IMR-90 (cell line): ENCODE measurements at regions not wholly inside any gene's neighbourhood (a gene's known extent, or its start where the extent isn't known, plus 50 kb on each side); places are given as distances from the start of the nearest gene placed in this dataset.

Experiments
- ATAC-seq: fragments of 200-7000 bp; cut with Tn5 transposase; 2 replicates; pipeline ENCODE4 v1.9.1; 2020; ENCODE audit warnings: low read depth, mild to moderate bottlenecking, moderate library complexity
- BruUV-seq: library from RNA; stranded (reverse); fragments of 400-500 nt; replicated peaks from 2 replicates; lab custom pipeline; 2021; lab: Mats Ljungman, UMichigan
- CTCF ChIA-PET: fragments of 300-600 bp; formaldehyde crosslinking; extraction: SDS; loops from one replicate; lab custom pipeline; 2021; ENCODE audit warnings: antibody characterized with exemption; lab: Yijun Ruan, JAX
- POLR2A ChIA-PET: fragments of 300-600 bp; sonication (Branson Sonifier 250); formaldehyde crosslinking; loops from one replicate; lab custom pipeline; 2022; ENCODE audit warnings: antibody characterized with exemption; ENCODE audit not compliant: unreplicated experiment; lab: Charles Lee
- DNase-seq: peaks from one replicate; pipeline ENCODE4 v3.0.0; 2013
- H2AFZ ChIP-seq: replicated peaks from 2 replicates; pipeline ENCODE3; 2013; ENCODE audit warnings: low read length, mild to moderate bottlenecking; ENCODE audit not compliant: poor library complexity
- H2AK5ac ChIP-seq: 2 replicates; pipeline ENCODE4 v1.6.1; 2013; ENCODE audit warnings: low read depth, low read length, inconsistent platforms
- H2AK9ac ChIP-seq: replicated peaks from 2 replicates; pipeline ENCODE3; 2013; ENCODE audit warnings: mild to moderate bottlenecking, low read depth, low read length, moderate library complexity; ENCODE audit not compliant: poor library complexity
- H2BK120ac ChIP-seq: 2 replicates; pipeline ENCODE4 v1.6.1; 2013; ENCODE audit warnings: low read depth, low read length, inconsistent platforms
- H2BK15ac ChIP-seq: 3 replicates; pipeline ENCODE4 v1.6.1; 2013; ENCODE audit warnings: low read depth, low read length, inconsistent platforms
- H2BK20ac ChIP-seq: 2 replicates; pipeline ENCODE4 v1.6.1; 2013; ENCODE audit warnings: low read depth, mild to moderate bottlenecking, inconsistent platforms, low read length, moderate library complexity
- H2BK5ac ChIP-seq: 2 replicates; pipeline ENCODE4 v1.6.1; 2013; ENCODE audit warnings: mild to moderate bottlenecking, low read depth, low read length, inconsistent platforms; ENCODE audit not compliant: poor library complexity, severe bottlenecking
- H3K14ac ChIP-seq: replicated peaks from 2 replicates; pipeline ENCODE4 v1.6.1; 2013; ENCODE audit warnings: low read depth, low read length, inconsistent platforms
- H3K18ac ChIP-seq: 2 replicates; pipeline ENCODE4 v1.6.1; 2013; ENCODE audit warnings: low read depth, low read length, control low read depth
- H3K23ac ChIP-seq: 2 replicates; pipeline ENCODE4 v1.6.1; 2013; ENCODE audit warnings: low read depth, low read length, inconsistent platforms
- H3K27ac ChIP-seq: 2 replicates; pipeline ENCODE4 v1.5.1; 2013; ENCODE audit warnings: mild to moderate bottlenecking, control low read depth, low read length; ENCODE audit not compliant: insufficient read depth
- H3K27me3 ChIP-seq: 2 replicates; pipeline ENCODE4 v1.6.1; 2013; ENCODE audit warnings: low read length; ENCODE audit not compliant: control insufficient read depth, insufficient read depth
- H3K36me3 ChIP-seq: 2 replicates; pipeline ENCODE4 v1.6.1; 2013; ENCODE audit warnings: low read length, mixed read lengths; ENCODE audit not compliant: control insufficient read depth, insufficient read depth
- H3K4ac ChIP-seq: 2 replicates; pipeline ENCODE4 v1.6.1; 2013; ENCODE audit warnings: low read depth, low read length, inconsistent platforms
- H3K4me1 ChIP-seq: 2 replicates; pipeline ENCODE4 v1.6.1; 2013; ENCODE audit warnings: low read length, mixed read lengths; ENCODE audit not compliant: control insufficient read depth, insufficient read depth
- H3K4me2 ChIP-seq: 2 replicates; pipeline ENCODE4 v1.6.1; 2013; ENCODE audit warnings: low read depth, mild to moderate bottlenecking, control low read depth, low read length, moderate library complexity
- H3K4me3 ChIP-seq: 2 replicates; pipeline ENCODE4 v1.5.1; 2013; ENCODE audit warnings: low read depth, mild to moderate bottlenecking, control low read depth, low read length, moderate library complexity; ENCODE audit not compliant: insufficient read depth
- H3K56ac ChIP-seq: 2 replicates; pipeline ENCODE4 v1.6.1; 2013; ENCODE audit warnings: low read length, inconsistent platforms; ENCODE audit not compliant: insufficient read depth; ENCODE audit errors: extremely low read depth
- H3K79me1 ChIP-seq, 2 experiments: 2 replicates each; pipeline ENCODE4 v1.6.1; 2013; ENCODE audit warnings: low read length in 2 of 2, inconsistent platforms in 1 of 2, low read depth in 1 of 2
- H3K9ac ChIP-seq: 2 replicates; pipeline ENCODE4 v1.6.1; 2013; ENCODE audit warnings: low read depth, low read length, control low read depth
- H3K9me1 ChIP-seq: 2 replicates; pipeline ENCODE4 v1.6.1; 2013; ENCODE audit warnings: low read length, inconsistent platforms; ENCODE audit not compliant: insufficient read depth
- H3K9me3 ChIP-seq: 2 replicates; pipeline ENCODE4 v1.6.1; 2013; ENCODE audit warnings: low read length; ENCODE audit not compliant: control insufficient read depth, insufficient read depth
- H4K20me1 ChIP-seq: 2 replicates; pipeline ENCODE4 v1.6.1; 2013; ENCODE audit warnings: low read length, inconsistent platforms; ENCODE audit not compliant: insufficient read depth
- H4K5ac ChIP-seq: 2 replicates; pipeline ENCODE4 v1.6.1; 2013; ENCODE audit warnings: mild to moderate bottlenecking, low read depth, low read length, control low read depth
- H4K8ac ChIP-seq, 2 experiments: 2 replicates each; pipeline ENCODE4 v1.6.1; 2013; ENCODE audit warnings: low read depth in 2 of 2, low read length in 2 of 2, control low read depth in 1 of 2, inconsistent platforms in 1 of 2
- H4K91ac ChIP-seq: 2 replicates; pipeline ENCODE4 v1.6.1; 2013; ENCODE audit warnings: low read depth, low read length, inconsistent platforms; ENCODE audit not compliant: insufficient read depth
- CEBPB ChIP-seq: IDR thresholded peaks from 2 replicates; pipeline ENCODE4 v1.6.1; 2012; ENCODE audit warnings: low read depth, low read length, improper control_type of control experiment
- FOS ChIP-seq: fragments of 150-350 bp; IDR thresholded peaks from 2 replicates; pipeline ENCODE4 v1.6.1; 2016; ENCODE audit warnings: low read depth, low read length
- MAFK ChIP-seq: IDR thresholded peaks from 2 replicates; pipeline ENCODE4 v1.6.1; 2012; ENCODE audit warnings: low read depth, low read length, improper control_type of control experiment
- MAZ ChIP-seq: IDR thresholded peaks from 2 replicates; pipeline ENCODE4 v1.6.1; 2012; ENCODE audit warnings: low read depth, mild to moderate bottlenecking, low read length, improper control_type of control experiment, moderate library complexity, borderline replicate concordance
- MXI1 ChIP-seq: IDR thresholded peaks from 2 replicates; pipeline ENCODE4 v1.6.1; 2012; ENCODE audit warnings: low read depth, mild to moderate bottlenecking, low read length, moderate library complexity, borderline replicate concordance
- RCOR1 ChIP-seq: IDR thresholded peaks from 2 replicates; pipeline ENCODE4 v1.6.1; 2012; ENCODE audit warnings: mild to moderate bottlenecking, low read length, improper control_type of control experiment; ENCODE audit not compliant: insufficient replicate concordance
- RFX5 ChIP-seq: IDR thresholded peaks from 2 replicates; pipeline ENCODE4 v1.8.0; 2012; ENCODE audit warnings: low read depth, mild to moderate bottlenecking, low read length, moderate library complexity
- WGBS, 2 experiments: methylation state at CpG; one replicate each; pipeline versions ENCODE4 v1.1.5 to v1.1.7; 2013; ENCODE audit warnings: missing lambda C conversion rate in 2 of 2; ENCODE audit not compliant: insufficient read length in 1 of 2; ENCODE audit errors: extremely low coverage in 2 of 2; 5-methylcytosine and 5-hydroxymethylcytosine counted together
- dilution Hi-C: fragments of 300-500 bp; cut with HindIII; formaldehyde crosslinking; loops from one replicate; pipeline ENCODE4 v1.14.3; 2018; ENCODE audit warnings: low sequenced_read_pairs; ENCODE audit not compliant: unreplicated experiment
- in situ Hi-C: fragments of 300-500 bp; cut with MboI; formaldehyde crosslinking; loops from 3 replicates; pipeline ENCODE4 v1.14.3; 2019; ENCODE audit warnings: low sequenced_read_pairs, inconsistent platforms, mixed read lengths
- intact Hi-C: fragments of 100-400 bp; cut with micrococcal nuclease; formaldehyde crosslinking; loops from 2 replicates; pipeline ENCODE4 v1.10.0; 2022
- TF ChIP-seq, protein P1 (sequence below): fragments of 150-350 bp; IDR thresholded peaks from 2 replicates; pipeline ENCODE4 v1.6.1; 2017; ENCODE audit warnings: mild to moderate bottlenecking, antibody characterized with exemption, low read length, low read depth

DNA sequence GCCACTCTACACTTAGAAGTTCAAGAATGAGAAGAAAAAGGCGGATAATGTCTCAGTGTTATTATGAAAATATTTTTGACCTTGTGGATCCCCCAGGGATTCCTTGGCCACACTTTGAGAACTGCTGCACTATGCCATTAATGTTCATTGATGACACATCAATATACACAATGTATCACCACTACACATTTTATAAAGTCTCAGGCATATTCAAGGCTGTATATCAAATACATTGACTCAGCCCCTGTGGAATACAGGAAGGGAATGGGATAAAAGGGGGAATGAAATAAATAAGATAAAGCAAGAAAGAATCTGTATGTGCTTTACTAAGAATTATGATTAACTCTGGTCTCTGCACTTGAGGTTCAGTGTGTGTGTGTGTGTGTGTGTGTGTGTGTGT, 69.1 kb downstream of the INHBB start:
- Histone ChIP-seq H3K4ac (no peak overlapping the region), H3K56ac (no peak overlapping the region), H3K9me1 (no peaks in the 10 kb centered on the region; the same call in 1 of the 2 replicates), H2AFZ (no peak overlapping the region), H4K91ac (no peak overlapping the region), H3K23ac (no peak overlapping the region), H3K4me3 (no peak overlapping the region), H2AK9ac (no peak overlapping the region), H4K8ac (no peak overlapping the region), H2BK15ac (no peak overlapping the region), H3K9me3 (peaks cover 3% of the 10 kb centered on the region; the same call in 1 of the 2 replicates), H3K14ac (no peak overlapping the region), H3K4me2 (no peak overlapping the region), H3K9ac (no peak overlapping the region), H2AK5ac (no peak overlapping the region), H3K79me1 (no peaks in the 10 kb centered on the region), H3K4me1 (no peaks in the 10 kb centered on the region), H3K27ac (no peak overlapping the region), H2BK120ac (no peak overlapping the region), H2BK20ac (no peak overlapping the region), H3K36me3 (no peaks in the 10 kb centered on the region), H4K5ac (no peak overlapping the region), H3K18ac (no peak overlapping the region), H3K27me3 (peaks cover 46% of the 10 kb centered on the region), H2BK5ac (no peak overlapping the region), H4K20me1 (no peaks in the 10 kb centered on the region)
- WGBS, 2 experiments: no CpG with 5 or more reads among the region's 1 CpG
- no TSS peak for BruUV-seq
- intact Hi-C loops (no loop called here), dilution Hi-C loops (no loop called here), in situ Hi-C loops (no loop called here)
- TF ChIP-seq RCOR1 (no peak), MAZ (no peak), CEBPB (no peak), RFX5 (no peak), MAFK (no peak), MXI1 (no peak), FOS (no peak)
- TF ChIP-seq, protein P1, sequence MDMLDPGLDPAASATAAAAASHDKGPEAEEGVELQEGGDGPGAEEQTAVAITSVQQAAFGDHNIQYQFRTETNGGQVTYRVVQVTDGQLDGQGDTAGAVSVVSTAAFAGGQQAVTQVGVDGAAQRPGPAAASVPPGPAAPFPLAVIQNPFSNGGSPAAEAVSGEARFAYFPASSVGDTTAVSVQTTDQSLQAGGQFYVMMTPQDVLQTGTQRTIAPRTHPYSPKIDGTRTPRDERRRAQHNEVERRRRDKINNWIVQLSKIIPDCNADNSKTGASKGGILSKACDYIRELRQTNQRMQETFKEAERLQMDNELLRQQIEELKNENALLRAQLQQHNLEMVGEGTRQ: no peak
- ChIA-PET POLR2A (no interaction called here), CTCF (no interaction called here)
- ATAC-seq: no peak
- no peak for DNase-seq
